Fibroblast of mammary gland (primary cell): ENCODE measurements at regions not wholly inside any gene's neighbourhood (a gene's known extent, or its start where the extent isn't known, plus 50 kb on each side); places are given as distances from the start of the nearest gene placed in this dataset.
A peak's percentile ranks its signal among the peaks of the same experiment; 100 is the strongest.

Experiments used
- DNase-seq: peaks from one replicate; pipeline ENCODE4 v3.0.0-alpha.2; 2010; ENCODE audit warnings: low read depth
- H3K4me3 ChIP-seq: 2 replicates; pipeline ENCODE4 v1.5.1; 2011; ENCODE audit warnings: low read depth, mild to moderate bottlenecking, low read length, moderate library complexity; ENCODE audit not compliant: control insufficient read depth
- CTCF ChIP-seq: conservative IDR thresholded peaks from 2 replicates; pipeline ENCODE4 v1.5.1; 2011; ENCODE audit warnings: low read depth, low read length, inconsistent platforms; ENCODE audit not compliant: control insufficient read depth, insufficient read depth

DNA sequence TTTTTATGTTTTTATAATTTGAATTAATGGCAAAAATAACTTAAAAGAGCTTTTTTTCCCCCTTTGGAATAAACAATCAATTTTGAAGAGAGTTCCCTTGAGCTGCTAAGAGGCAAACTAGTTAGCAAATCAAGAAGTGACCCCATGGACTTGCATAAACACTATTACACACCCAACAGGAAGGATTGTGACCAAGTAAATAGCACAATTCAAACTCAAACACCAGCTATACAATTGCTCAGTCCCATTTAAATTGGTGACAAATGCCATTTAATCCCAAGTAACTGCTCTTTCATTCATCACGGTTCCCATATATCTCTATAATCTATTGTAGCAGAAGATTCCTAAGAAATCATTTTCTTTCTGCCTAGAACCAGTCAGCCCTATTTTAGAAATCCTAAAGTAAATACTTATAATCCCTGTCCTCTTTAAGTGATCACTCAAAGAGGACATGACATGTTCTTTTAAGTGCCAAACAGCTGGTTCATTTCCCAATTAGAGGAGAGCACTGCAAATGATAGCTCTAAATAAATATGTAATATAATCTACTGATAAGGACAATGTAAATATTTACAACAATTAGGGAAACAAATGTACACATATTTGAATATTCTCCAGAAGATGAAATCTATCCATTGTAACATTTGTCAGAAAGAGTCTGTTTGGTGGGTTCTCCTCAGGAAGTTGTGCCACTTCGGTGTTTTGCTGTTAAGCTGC, 137.8 kb upstream of the ADAMTS9 start:
- no peak for TF ChIP-seq CTCF
- no peak overlapping the region for H3K4me3 ChIP-seq
- DNase-seq: no peak

DNA sequence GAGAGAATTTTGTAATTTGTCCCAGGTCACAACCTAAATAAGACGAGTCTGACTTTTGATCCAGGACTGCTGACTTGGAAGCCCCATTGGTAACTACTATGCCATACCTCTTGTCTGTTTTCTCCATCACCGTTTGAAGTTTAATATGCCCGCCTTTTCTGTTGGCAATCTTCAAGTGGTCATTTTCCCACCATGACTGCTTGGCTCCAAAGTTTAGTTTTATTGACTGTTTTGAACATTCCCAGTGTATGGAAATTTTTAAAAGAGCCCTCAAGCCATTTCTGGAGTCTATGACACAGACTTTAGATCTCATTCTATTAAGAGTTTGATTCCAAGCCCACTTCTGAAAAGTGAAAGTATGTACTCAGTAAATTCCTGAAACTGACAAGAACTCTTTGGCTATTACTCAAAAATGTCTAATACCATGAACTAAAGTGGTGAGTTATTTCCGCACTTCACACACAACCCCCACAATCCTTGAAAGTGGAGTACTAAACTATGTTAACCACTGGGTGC, 136.7 kb upstream of the ADAMTS9 start:
- DNase-seq: peak; percentile 21
- no peak for TF ChIP-seq CTCF
- H3K4me3 ChIP-seq: no peak overlapping the region

DNA sequence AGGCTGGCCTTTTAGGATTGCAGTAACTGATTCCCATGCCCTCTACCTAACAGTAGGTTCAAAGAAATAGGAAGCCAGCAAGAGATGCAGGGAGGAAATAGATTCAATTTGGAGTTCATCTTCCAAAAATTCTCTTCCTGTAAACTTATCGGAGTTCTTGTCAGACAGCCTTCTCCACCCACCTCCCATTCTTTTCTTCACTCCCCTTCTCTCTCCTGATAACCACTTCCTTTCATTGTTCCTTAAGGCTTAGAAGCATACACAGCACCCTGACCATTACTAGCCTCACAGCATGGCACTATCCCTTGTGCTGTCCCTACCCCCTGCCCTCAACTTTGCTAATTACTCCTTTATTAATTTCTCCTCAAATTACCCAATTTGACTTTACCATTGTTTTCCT, 130.4 kb upstream of the ADAMTS9 start:
- TF ChIP-seq CTCF: no peak
- no peak overlapping the region for H3K4me3 ChIP-seq
- DNase-seq: no peak

- DNase-seq: no peak
- TF ChIP-seq CTCF: no peak
- H3K4me3 ChIP-seq: no peak overlapping the region
Observed at GRCh38 chr3:64816355-64816754, 128.6 kb upstream of the ADAMTS9 start.

DNA sequence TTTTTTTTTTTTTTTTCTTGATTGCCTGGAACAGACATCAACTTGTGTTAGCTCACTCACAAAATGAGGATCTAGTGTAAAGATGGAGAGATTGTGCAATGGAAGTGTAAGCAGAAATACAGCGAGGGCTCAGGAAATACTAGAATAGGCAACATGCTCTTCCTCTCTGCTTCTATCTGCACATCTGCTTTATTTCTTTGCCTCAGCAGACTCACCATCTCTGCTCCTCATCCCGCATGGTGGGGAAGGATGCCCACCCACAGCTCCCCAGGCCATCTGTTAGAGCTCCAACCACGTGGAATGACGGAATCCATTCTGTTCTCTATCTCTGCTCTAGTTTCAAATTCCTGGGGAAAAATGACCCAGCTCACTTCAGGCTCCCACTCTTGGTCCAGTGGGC, 128.0 kb upstream of the ADAMTS9 start:
- TF ChIP-seq CTCF: no peak
- no peak overlapping the region for H3K4me3 ChIP-seq
- DNase-seq: no peak

GRCh38 chr3:64815195-64815631, 127.4 kb upstream of the ADAMTS9 start:
- TF ChIP-seq CTCF: no peak
- H3K4me3 ChIP-seq: no peak overlapping the region
- DNase-seq: peak; percentile 32
